Suprapubic skin (tissue), 4 donors: ENCODE measurements at regions not wholly inside any gene's neighbourhood (a gene's known extent, or its start where the extent isn't known, plus 50 kb on each side); places are given as distances from the start of the nearest gene placed in this dataset.

Experiments used
- DNase-seq, 2 donors: peaks; one replicate each; pipeline ENCODE4 v3.0.0-alpha.2; 2019; ENCODE audit warnings: low spot score in 2 of 2
- H3K27ac ChIP-seq: fragments of 200-600 bp; sonication (generic); one replicate; pipeline ENCODE4 v1.5.1; 2019
- H3K27me3 ChIP-seq: fragments of 200-600 bp; sonication (generic); one replicate; pipeline ENCODE4 v1.5.1; 2019
- H3K36me3 ChIP-seq: fragments of 200-600 bp; sonication (generic); one replicate; pipeline ENCODE4 v1.5.1; 2019
- H3K4me1 ChIP-seq: fragments of 200-600 bp; sonication (generic); one replicate; pipeline ENCODE4 v1.5.1; 2019
- H3K4me3 ChIP-seq: fragments of 200-600 bp; sonication (generic); one replicate; pipeline ENCODE4 v1.5.1; 2019; ENCODE audit warnings: mild to moderate bottlenecking
- H3K9me3 ChIP-seq: fragments of 200-600 bp; sonication (generic); one replicate; pipeline ENCODE4 v1.5.1; 2019
- CTCF ChIP-seq, 2 donors: fragments of 200-600 bp in 1 of 2; fragments of 450-650 bp in 1 of 2; sonication (generic) in 1 of 2; IDR thresholded peaks; one replicate each; pipeline ENCODE4 v1.5.1; 2016 to 2019; ENCODE audit warnings: antibody characterized with exemption in 2 of 2, mild to moderate bottlenecking in 1 of 2, moderate library complexity in 1 of 2
- EP300 ChIP-seq: sonication (generic); formaldehyde crosslinking; IDR thresholded peaks from one replicate; pipeline ENCODE4 v1.6.1; 2017; ENCODE audit warnings: antibody characterized with exemption
- POLR2A ChIP-seq, 2 donors: fragments of 450-650 bp; IDR thresholded peaks; one replicate each; pipeline ENCODE4 v1.6.1; 2017; ENCODE audit warnings: antibody characterized with exemption in 2 of 2, mild to moderate bottlenecking in 2 of 2, moderate library complexity in 2 of 2
- POLR2AphosphoS5 ChIP-seq, 3 donors: sonication (generic); formaldehyde crosslinking; IDR thresholded peaks; one replicate each; pipeline ENCODE4 v1.6.1; 2017; ENCODE audit warnings: antibody characterized with exemption in 3 of 3
- WGBS: methylation state at CpG from one replicate; pipeline ENCODE4 v1.1.5; 2018; 5-methylcytosine and 5-hydroxymethylcytosine counted together

- no peak for DNase-seq
- Histone ChIP-seq H3K4me3 (no peak overlapping the region), H3K9me3 (no peaks in the 10 kb centered on the region), H3K27me3 (peaks cover 5% of the 10 kb centered on the region), H3K27ac (no peak overlapping the region), H3K36me3 (no peaks in the 10 kb centered on the region), H3K4me1 (no peaks in the 10 kb centered on the region)
- TF ChIP-seq POLR2A (IDR thresholded peaks at IDR 0.05) (no peak), CTCF (IDR thresholded peaks at IDR 0.05) (no peak), EP300 (no peak)
- 82% methylated on average over 6 of the region's 6 CpGs for WGBS
Measured at GRCh38 chr2:236945431-236946016, 140.2 kb upstream of the COPS8 start.

- Histone ChIP-seq H3K9me3 (peaks cover 2% of the 10 kb centered on the region), H3K27ac (no peak overlapping the region), H3K4me1 (no peaks in the 10 kb centered on the region), H3K27me3 (peaks cover 3% of the 10 kb centered on the region), H3K36me3 (no peaks in the 10 kb centered on the region), H3K4me3 (no peak overlapping the region)
- no peak for DNase-seq
- TF ChIP-seq POLR2AphosphoS5 (IDR thresholded peaks at IDR 0.05) (no peak), EP300 (no peak), CTCF (IDR thresholded peaks at IDR 0.05) (no peak), POLR2A (IDR thresholded peaks at IDR 0.05) (no peak)
- 64% methylated on average over 4 of the region's 4 CpGs for WGBS
Measured at GRCh38 chr2:236946871-236947270, 138.8 kb upstream of the COPS8 start.

- DNase-seq, result no peak
- WGBS, result 94% methylated on average over 3 of the region's 3 CpGs
- Histone ChIP-seq H3K27me3 (peaks cover 3% of the 10 kb centered on the region), H3K9me3 (peaks cover 6% of the 10 kb centered on the region), H3K27ac (no peak overlapping the region), H3K4me3 (no peak overlapping the region), H3K4me1 (no peaks in the 10 kb centered on the region), H3K36me3 (no peaks in the 10 kb centered on the region)
- TF ChIP-seq CTCF (IDR thresholded peaks at IDR 0.05), result no peak
- no peak for TF ChIP-seq POLR2AphosphoS5 (IDR thresholded peaks at IDR 0.05)
- no peak for TF ChIP-seq POLR2A (IDR thresholded peaks at IDR 0.05)
- TF ChIP-seq EP300, result no peak
Measured at GRCh38 chr2:236947294-236947693, 138.4 kb upstream of the COPS8 start.

GRCh38 chr2:236947896-236948295, 137.8 kb upstream of the COPS8 start:
- WGBS, result 95% methylated on average over 9 of the region's 9 CpGs
- Histone ChIP-seq H3K27me3 (peaks cover 3% of the 10 kb centered on the region), H3K4me3 (no peak overlapping the region), H3K4me1 (no peaks in the 10 kb centered on the region), H3K36me3 (no peaks in the 10 kb centered on the region), H3K9me3 (peaks cover 6% of the 10 kb centered on the region), H3K27ac (no peak overlapping the region)
- DNase-seq, result no peak
- no peak for TF ChIP-seq EP300
- TF ChIP-seq CTCF (IDR thresholded peaks at IDR 0.05), result no peak
- no peak for TF ChIP-seq POLR2A (IDR thresholded peaks at IDR 0.05)
- TF ChIP-seq POLR2AphosphoS5 (IDR thresholded peaks at IDR 0.05), result no peak

- DNase-seq, result peak in 1 of 2 donors; percentile 54
- H3K27ac ChIP-seq, result no peak overlapping the region
- TF ChIP-seq EP300 (no peak), POLR2A (IDR thresholded peaks at IDR 0.05) (no peak), CTCF (IDR thresholded peaks at IDR 0.05) (no peak), POLR2AphosphoS5 (IDR thresholded peaks at IDR 0.05) (no peak)
- peaks cover 6% of the 10 kb centered on the region for H3K9me3 ChIP-seq
- H3K27me3 ChIP-seq, result peaks cover 3% of the 10 kb centered on the region
- no peak overlapping the region for H3K4me3 ChIP-seq
- no peaks in the 10 kb centered on the region for H3K36me3 ChIP-seq
- 88% methylated on average over 20 of the region's 20 CpGs for WGBS
- no peaks in the 10 kb centered on the region for H3K4me1 ChIP-seq
Measured at GRCh38 chr2:236949089-236949905, 136.4 kb upstream of the COPS8 start.
